Stimulated activated CD4-positive, alpha-beta T cell treated with anti-CD3 and anti-CD28 coated beads, TNF-alpha, amount 100 ng/mL, for 24 hours (primary cell): ENCODE measurements at regions not wholly inside any gene's neighbourhood (a gene's known extent, or its start where the extent isn't known, plus 50 kb on each side); places are given as distances from the start of the nearest gene placed in this dataset.
"Not testable (repeated sequence)": the region's sequence is repeated elsewhere in the genome, so short reads cannot be mapped to it uniquely, and the experiment has no call there.

ENCODE experiments used
- DNase-seq, 3 experiments: peaks; one replicate each; pipeline ENCODE4 v3.0.0-alpha.2; 2020; ENCODE audit warnings: low read depth in 3 of 3

GRCh38 chr5:42074353-42074752 lies 149.3 kb downstream of the FBXO4 start:
- no peak for DNase-seq

DNA sequence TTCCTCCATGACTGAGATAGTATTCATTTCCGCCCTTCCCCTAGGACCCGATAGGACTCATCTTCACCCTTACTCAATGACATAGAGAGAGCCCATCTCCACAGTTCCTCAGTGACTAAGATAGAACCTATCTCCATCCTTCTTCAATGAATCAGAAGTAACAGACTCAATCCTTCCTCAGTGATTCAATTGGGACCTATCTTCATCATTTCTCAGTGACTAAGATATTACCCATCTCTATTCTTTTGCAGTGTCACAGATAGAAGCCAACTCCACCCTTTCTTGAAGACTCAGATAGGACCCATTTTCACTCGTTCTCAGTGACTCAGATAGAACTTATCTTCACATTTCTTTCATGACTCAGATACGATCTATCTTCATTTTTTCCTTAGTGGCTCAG lies 164.6 kb downstream of the FBXO4 start:
- DNase-seq, result no peak

- no peak for DNase-seq
Observed at GRCh38 chr5:42090162-42090561, 165.1 kb downstream of the FBXO4 start.

GRCh38 chr5:42099846-42100245 lies 174.8 kb downstream of the FBXO4 start:
- DNase-seq, result not testable (repeated sequence)

- no peak for DNase-seq
Observed at GRCh38 chr5:42108468-42108867, 183.4 kb downstream of the FBXO4 start.

DNA sequence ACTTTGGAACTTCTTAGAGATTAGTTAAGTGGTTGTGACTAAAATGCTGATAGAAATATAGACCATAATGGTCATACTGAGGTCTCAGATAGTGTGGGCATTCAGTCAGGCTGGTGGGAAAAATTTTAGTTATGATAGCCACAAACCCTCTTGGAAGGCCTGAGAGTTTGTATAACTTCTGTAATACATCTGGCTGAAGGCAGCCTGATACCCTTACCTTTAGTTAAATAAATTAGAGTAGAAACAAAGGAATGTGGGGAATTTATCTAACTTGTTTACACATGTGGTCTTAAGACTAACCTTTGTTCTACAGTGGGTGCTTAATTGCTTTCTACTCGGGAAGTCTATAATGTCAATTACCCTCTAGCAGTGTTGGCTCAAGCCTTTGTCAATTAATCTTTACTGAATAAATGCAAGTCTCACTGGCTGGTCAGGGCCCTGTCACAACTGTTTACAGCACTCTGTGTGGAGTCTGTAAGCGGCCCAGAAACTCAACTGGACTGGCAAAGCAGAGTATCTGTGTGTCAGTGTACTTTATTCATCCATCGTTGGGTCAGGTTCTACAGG lies 184.0 kb downstream of the FBXO4 start:
- no peak for DNase-seq

- DNase-seq, result not testable (repeated sequence)
Observed at GRCh38 chr5:42115721-42116120, 190.6 kb downstream of the FBXO4 start.

- DNase-seq, result no peak
Observed at GRCh38 chr5:42120070-42120469, 195.0 kb downstream of the FBXO4 start.

- no peak for DNase-seq
Observed at GRCh38 chr5:42121401-42121800, 196.3 kb downstream of the FBXO4 start.

- DNase-seq, result no peak
Observed at GRCh38 chr5:42131081-42131480, 206.0 kb downstream of the FBXO4 start.

DNA sequence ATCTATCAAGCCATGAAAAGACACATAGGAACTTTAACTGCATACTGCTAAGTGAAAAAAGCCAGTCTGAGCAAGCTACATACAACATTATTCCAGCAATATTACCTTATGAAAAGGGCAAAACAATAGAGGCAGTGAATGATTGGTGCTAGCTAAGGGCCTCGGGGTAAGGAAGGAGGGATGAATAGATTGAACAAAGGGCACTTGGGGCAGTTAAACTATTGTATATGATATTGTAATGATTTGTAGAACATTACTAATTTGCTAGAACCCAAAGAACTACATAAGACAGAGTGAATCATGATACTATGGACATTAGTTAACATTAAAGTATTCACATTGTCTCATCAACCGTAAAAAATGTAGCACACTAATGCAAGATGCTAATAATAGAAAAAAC lies 218.3 kb downstream of the FBXO4 start:
- no peak for DNase-seq

- DNase-seq, result no peak
Observed at GRCh38 chr5:42148813-42149212, 223.7 kb downstream of the FBXO4 start.

GRCh38 chr5:42157215-42157614 lies 232.1 kb downstream of the FBXO4 start:
- no peak for DNase-seq

- DNase-seq, result no peak
Observed at GRCh38 chr5:42163083-42163482, 238.0 kb downstream of the FBXO4 start.

DNA sequence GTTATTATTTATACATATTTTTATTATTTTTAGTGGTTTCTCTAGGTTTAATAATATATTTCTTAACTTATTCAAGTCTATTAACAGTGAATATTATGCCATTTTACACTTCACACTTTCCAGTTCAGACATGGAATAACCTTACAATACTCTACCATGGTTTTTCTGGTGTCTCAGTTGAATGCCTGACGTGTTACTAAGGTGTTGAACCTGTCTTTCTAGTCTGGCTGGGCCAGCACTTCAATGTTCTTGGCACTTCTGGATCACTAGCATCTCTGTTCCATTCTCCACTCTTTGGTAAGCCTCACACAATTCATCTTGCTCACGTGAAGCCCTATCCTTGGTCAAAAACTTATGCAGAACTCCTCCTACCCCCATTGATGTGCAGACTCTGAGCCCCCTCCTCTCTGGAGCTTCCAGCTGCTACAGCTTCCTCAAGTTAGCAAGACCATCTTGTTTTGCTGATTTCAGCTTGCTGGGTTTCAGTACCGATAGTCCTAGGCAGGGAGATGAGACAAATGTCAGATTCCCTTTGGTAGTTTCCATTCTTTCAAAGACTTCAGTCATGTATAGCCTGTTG lies 243.1 kb downstream of the FBXO4 start:
- no peak for DNase-seq

GRCh38 chr5:42176118-42176517 lies 247.1 kb upstream of the GHR start:
- not testable (repeated sequence) for DNase-seq

DNA sequence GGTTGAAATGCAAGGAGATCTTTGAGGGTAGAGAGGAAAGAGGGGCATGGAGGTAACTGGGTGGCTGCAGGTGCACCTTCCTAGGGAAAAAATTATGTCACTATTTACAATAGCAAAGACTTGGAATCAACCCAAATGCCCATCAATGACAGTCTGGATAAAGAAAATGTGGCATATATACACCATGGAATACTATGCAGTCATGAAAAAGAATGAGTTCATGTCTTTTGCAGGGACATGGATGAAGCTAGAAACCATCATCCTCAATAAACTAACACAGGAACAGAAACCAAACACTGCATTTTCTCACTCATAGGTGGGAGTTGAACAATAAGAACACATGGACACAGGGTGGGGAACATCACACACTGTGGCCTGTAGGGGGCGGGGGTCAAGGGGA lies 243.4 kb upstream of the GHR start:
- not testable (repeated sequence) for DNase-seq

DNA sequence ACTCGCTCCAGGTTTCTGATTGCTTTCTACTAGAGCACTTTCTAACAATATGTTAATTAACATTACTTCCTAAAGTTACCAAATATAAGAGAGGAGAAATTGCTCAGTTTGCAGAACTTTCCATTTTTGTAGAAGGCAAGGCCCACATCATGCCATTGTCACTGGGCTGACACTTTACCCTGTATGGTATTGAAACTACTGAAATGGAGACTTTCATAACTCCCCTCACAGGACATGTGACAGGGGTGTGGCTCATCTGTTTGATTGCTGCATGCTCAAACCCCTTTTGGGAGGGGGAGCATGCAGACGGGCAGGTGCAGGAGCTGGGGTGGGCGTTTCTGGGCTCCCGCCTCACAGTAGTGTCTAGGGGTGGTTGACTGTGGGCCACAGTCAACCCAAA lies 206.3 kb upstream of the GHR start:
- DNase-seq, result no peak

DNA sequence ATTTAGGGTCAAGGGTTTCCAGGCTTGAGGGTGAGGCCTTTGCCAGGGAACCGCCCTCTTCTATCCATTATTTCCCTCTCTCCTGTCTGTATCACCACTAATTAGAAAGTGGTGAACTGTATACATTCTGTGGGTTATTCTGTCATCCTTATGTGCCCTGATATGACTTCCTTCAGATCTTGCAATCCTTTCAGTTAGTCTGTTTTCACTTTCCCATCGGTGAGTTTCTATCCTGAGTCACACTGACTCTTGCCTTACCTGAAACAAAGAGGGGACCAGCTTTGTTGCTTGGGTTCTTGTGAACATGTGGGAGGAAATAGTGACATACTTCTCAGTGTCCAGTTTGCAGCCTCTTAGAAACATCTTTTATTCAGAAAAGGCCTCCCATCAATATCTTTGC lies 205.4 kb upstream of the GHR start:
- DNase-seq, result no peak

DNA sequence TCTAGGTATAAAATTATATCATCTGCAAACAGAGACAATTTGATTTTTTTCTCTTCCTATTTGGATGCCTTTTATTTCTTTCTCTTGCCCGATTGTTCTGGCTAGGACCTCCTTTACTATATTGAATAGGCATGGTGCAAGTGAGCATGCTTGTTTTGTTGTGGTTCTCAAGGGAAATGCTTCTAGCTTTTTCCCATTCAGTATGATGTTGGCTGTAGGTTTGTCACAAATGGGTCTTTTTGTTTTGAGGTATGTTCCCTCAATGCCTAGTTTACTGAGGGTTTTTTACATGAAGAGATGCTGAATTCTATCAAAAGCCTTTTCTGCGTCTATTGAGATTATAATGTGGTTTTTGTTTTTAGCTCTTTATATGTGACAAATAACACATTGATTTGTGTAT lies 198.2 kb upstream of the GHR start:
- DNase-seq, result no peak

- no peak for DNase-seq
Observed at GRCh38 chr5:42228279-42228678, 195.0 kb upstream of the GHR start.

DNA sequence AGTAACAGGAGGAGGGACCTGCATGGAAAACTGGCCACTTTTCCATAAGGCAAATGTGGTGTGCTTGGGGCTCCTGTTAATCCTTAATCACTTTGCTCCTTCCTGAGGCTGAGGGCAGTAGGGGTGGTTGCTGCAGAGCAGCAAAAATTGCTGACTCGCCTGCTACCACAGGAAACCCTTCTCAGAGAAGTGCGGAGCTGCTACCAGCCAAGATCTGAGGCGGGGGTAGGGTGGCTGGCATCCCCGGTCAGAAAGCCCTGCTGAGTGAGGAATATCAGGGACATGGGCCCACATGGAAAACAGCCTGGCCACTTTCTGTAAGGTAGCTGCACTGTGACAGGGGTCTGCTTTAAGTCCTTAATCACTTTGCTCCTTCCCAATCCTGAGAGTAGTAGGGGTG lies 192.4 kb upstream of the GHR start:
- no peak for DNase-seq

DNA sequence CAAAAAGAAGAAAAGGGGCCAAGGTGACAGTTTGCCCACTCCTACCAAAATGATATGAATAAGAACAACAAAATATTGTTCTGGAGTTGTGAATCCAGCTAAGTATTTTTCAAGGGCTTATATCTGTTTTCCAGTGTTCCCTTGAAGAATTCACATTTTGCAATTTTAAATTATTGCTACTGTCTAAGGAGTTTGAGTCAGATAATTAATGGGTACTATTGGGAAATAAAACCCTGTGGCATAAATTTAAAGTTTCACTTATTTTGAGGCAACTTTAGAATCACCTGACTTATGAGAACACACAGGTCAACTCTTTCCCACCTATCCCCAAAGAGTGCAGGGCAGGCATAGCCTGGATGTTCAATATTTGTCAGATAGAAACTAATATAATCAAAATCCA lies 188.0 kb upstream of the GHR start:
- no peak for DNase-seq

DNA sequence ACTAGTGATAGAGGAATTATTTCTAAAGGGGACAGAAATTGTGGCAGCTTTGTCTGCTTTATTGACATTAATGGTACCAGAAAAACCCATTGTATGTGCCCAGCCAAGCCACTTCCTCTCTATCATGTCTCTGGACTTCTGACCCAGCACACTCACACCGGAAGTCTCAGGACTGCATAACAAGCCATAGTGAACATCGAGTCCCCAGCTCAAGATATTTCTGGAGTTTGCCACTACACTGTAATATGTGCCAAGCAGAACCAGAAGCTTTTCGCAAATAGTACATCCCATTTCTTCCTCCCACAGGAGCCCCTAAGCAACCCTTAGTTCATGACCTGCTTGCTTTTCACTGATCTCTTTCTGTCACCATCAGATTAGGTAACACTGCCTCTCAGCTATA lies 187.4 kb upstream of the GHR start:
- DNase-seq, result no peak
